ENCODE measurements at regions not wholly inside any gene's neighbourhood (a gene's known extent, or its start where the extent isn't known, plus 50 kb on each side); places are given as distances from the start of the nearest gene placed in this dataset.

DNA sequence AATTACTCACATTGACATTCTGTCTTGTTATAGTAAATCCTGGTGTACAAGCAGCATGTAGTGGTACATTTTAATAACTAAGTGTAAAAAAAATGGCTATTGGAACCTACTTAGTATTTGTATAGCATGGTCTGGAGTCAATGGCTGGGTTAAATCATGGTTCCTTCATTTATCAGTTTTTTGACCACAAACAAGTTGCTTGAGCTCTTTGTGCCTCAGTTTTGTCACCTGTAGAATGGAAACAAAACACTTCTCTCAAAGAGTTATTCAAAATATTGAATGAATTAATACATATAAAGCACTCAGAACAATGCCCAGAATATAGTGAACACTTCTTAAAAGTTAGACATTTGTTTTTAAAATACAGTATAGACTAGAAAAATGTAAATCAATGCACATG lies 93.2 kb upstream of the HS3ST5 start:
- H3K27me3 ChIP-seq (ENCODE audit: control insufficient read depth in 2 of 2, insufficient read depth in 2 of 2, low read length in 2 of 2), result no peaks in the 10 kb centered on the region
- intact Hi-C loops (cut with micrococcal nuclease), result no loop called here
- H3K4me1 Mint-ChIP-seq, result no peaks in the 10 kb centered on the region

DNA sequence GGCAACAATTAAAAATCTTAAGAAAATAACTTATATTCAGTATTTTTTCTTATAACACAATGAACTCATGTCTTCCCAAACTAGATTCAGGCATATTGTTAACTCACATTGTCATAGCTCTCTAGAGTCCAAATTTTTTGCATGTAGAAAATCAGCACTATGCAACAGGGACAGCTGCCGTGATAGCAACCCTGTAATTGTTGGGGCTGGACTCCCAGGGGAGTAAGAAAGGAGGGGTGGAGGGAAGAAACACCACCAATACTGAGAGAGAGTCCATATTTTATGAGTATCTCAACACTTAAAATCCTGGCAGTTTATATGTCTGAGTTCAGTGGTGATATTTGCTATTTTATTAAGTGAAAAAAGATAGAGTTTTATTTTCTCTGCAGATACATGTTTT lies 89.6 kb upstream of the HS3ST5 start:
- Mint-ChIP-seq H3K4me1 (no peaks in the 10 kb centered on the region), H3K27ac (no peak overlapping the region), H3K4me3 (no peak overlapping the region), H3K36me3 (no peaks in the 10 kb centered on the region), H3K9me3 (peaks cover 0 to 6% (median 0%) of the 10 kb centered on the region in 7 donors), H3K27me3 (ENCODE audit: low read depth in 3 of 3) (peaks cover 0 to 1% (median 1%) of the 10 kb centered on the region in 3 donors)
- Histone ChIP-seq H3K9me3 (replicated peaks in 1 of 2; ENCODE audit: control insufficient read depth in 1 of 2, insufficient read depth in 1 of 2, low read length in 2 of 2) (no peaks in the 10 kb centered on the region), H3K9ac (ENCODE audit: insufficient read depth, low read length, poor library complexity, severe bottlenecking) (no peak overlapping the region), H3K27ac (ENCODE audit: low read depth in 1 of 2, low read length in 2 of 2) (no peak overlapping the region), H3K4me3 (replicated peaks in 1 of 3; ENCODE audit: low read depth in 2 of 3, low read length in 3 of 3) (no peak overlapping the region), H4K20me1 (ENCODE audit: insufficient read depth, low read length) (no peaks in the 10 kb centered on the region), H3K4me2 (replicated peaks; ENCODE audit: extremely low read depth, low read length, poor library complexity, severe bottlenecking) (no peak overlapping the region), H3K4me1 (ENCODE audit: control insufficient read depth in 1 of 2, insufficient read depth in 2 of 2, low read length in 2 of 2) (no peaks in the 10 kb centered on the region), H3K27me3 (ENCODE audit: control insufficient read depth in 2 of 2, insufficient read depth in 2 of 2, low read length in 2 of 2) (no peaks in the 10 kb centered on the region), H3K79me2 (ENCODE audit: insufficient read depth, low read length) (no peaks in the 10 kb centered on the region), H3K36me3 (replicated peaks in 1 of 2; ENCODE audit: control insufficient read depth in 1 of 2, insufficient read depth in 2 of 2, low read length in 2 of 2) (no peaks in the 10 kb centered on the region), H2AFZ (ENCODE audit: insufficient read depth, low read depth, low read length, poor library complexity, severe bottlenecking) (no peak overlapping the region)
- TF ChIP-seq, protein P1, sequence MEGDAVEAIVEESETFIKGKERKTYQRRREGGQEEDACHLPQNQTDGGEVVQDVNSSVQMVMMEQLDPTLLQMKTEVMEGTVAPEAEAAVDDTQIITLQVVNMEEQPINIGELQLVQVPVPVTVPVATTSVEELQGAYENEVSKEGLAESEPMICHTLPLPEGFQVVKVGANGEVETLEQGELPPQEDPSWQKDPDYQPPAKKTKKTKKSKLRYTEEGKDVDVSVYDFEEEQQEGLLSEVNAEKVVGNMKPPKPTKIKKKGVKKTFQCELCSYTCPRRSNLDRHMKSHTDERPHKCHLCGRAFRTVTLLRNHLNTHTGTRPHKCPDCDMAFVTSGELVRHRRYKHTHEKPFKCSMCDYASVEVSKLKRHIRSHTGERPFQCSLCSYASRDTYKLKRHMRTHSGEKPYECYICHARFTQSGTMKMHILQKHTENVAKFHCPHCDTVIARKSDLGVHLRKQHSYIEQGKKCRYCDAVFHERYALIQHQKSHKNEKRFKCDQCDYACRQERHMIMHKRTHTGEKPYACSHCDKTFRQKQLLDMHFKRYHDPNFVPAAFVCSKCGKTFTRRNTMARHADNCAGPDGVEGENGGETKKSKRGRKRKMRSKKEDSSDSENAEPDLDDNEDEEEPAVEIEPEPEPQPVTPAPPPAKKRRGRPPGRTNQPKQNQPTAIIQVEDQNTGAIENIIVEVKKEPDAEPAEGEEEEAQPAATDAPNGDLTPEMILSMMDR (IDR thresholded peaks at IDR 0.05), result no peak
- no CpG with 5 or more reads among the region's 1 CpG for WGBS (ENCODE audit: insufficient coverage)
- intact Hi-C loops (cut with micrococcal nuclease), result no loop called here
- DNase-seq, result no peak

More for the DNA sequence above, 93.2 kb upstream of the HS3ST5 start:
- Histone ChIP-seq H3K4me3 (replicated peaks in 1 of 3; ENCODE audit: low read depth in 2 of 3, low read length in 3 of 3) (no peak overlapping the region), H3K4me2 (replicated peaks; ENCODE audit: extremely low read depth, low read length, poor library complexity, severe bottlenecking) (no peak overlapping the region), H2AFZ (ENCODE audit: insufficient read depth, low read depth, low read length, poor library complexity, severe bottlenecking) (no peak overlapping the region), H3K9me3 (replicated peaks in 1 of 2; ENCODE audit: control insufficient read depth in 1 of 2, insufficient read depth in 1 of 2, low read length in 2 of 2) (no peaks in the 10 kb centered on the region), H3K79me2 (ENCODE audit: insufficient read depth, low read length) (no peaks in the 10 kb centered on the region), H3K9ac (ENCODE audit: insufficient read depth, low read length, poor library complexity, severe bottlenecking) (no peak overlapping the region), H3K27ac (ENCODE audit: low read depth in 1 of 2, low read length in 2 of 2) (no peak overlapping the region), H4K20me1 (ENCODE audit: insufficient read depth, low read length) (no peaks in the 10 kb centered on the region), H3K36me3 (replicated peaks in 1 of 2; ENCODE audit: control insufficient read depth in 1 of 2, insufficient read depth in 2 of 2, low read length in 2 of 2) (no peaks in the 10 kb centered on the region), H3K4me1 (ENCODE audit: control insufficient read depth in 1 of 2, insufficient read depth in 2 of 2, low read length in 2 of 2) (no peaks in the 10 kb centered on the region)
- H3K36me3 Mint-ChIP-seq, result no peaks in the 10 kb centered on the region
- H3K27me3 Mint-ChIP-seq (ENCODE audit: low read depth in 3 of 3), result peaks cover 0 to 1% (median 0%) of the 10 kb centered on the region in 3 donors
- no peak overlapping the region for H3K27ac Mint-ChIP-seq
- no peak overlapping the region for H3K4me3 Mint-ChIP-seq
- H3K9me3 Mint-ChIP-seq, result peaks cover 0 to 8% (median 0%) of the 10 kb centered on the region in 7 donors
- DNase-seq, result no peak
- TF ChIP-seq, protein P1 (IDR thresholded peaks at IDR 0.05), result no peak
